ENCODE measurements at regions not wholly inside any gene's neighbourhood (a gene's known extent, or its start where the extent isn't known, plus 50 kb on each side); places are given as distances from the start of the nearest gene placed in this dataset.

DNA sequence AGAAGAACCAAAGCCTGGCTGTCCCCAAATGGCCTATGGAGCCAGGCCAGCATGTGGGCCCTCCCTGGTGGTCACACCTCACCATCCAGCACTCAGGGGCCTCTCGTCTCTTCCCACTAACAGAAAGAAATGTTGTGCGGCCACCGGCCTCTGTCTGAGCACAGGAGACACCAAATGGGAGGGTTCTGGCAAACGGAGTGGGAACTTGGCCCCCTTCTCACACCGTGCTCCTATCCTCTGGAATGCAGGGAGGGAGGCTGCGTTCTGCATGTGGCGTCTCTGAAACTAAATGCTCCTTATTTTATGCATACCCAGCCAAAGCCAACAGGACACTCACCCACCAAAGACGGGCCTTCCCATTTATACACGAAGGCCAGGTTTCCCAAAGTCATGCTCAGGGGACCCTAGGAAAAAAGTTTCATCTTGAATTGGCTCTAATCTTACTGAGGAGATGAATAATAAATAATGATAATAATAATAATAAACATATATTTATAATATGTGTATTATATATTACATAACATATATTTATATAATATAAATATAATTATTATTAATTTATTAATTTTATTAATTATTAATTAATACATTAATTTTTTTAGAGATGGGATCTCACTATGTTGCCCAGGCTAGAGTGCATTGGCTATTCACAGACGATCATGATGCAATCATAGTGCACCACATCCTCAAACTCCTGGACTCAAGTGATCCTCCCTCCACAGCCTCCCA is 102.4 kb downstream of the FOXF2 start:
- Mint-ChIP-seq H3K36me3 (ENCODE audit: insufficient read depth in 1 of 3, low read depth in 3 of 3) (peaks cover 5 to 15% (median 11%) of the 10 kb centered on the region in 3 experiments; a peak in 5 of 7 replicates), H3K9me3 (peaks cover 14 to 17% of the 10 kb centered on the region in 2 experiments), H3K4me3 (no peak overlapping the region), H3K27ac (no peak overlapping the region), H3K27me3 (ENCODE audit: low read depth) (peaks cover 16% of the 10 kb centered on the region), H3K4me1 (peaks cover 0 to 5% of the 10 kb centered on the region in 2 experiments; a peak in 2 of 4 replicates)
- Histone ChIP-seq H3K79me1 (ENCODE audit: insufficient read depth, low read depth, low read length, poor library complexity, severe bottlenecking) (no peaks in the 10 kb centered on the region), H3K56ac (ENCODE audit: insufficient read length, low read depth, low read length) (no peak overlapping the region), H4K20me1 (ENCODE audit: control insufficient read depth, insufficient read depth, insufficient read length) (no peaks in the 10 kb centered on the region), H2AK5ac (ENCODE audit: insufficient read length, low read length) (no peak overlapping the region), H3K14ac (ENCODE audit: insufficient read depth, low read length) (no peak overlapping the region), H3K23me2 (ENCODE audit: insufficient read length, low read depth, low read length, poor library complexity, severe bottlenecking) (no peaks in the 10 kb centered on the region), H3K18ac (ENCODE audit: insufficient read length, low read depth, low read length) (no peak overlapping the region), H3K27ac (ENCODE audit: insufficient read length, low read depth, low read length) (no peak overlapping the region), H2BK20ac (ENCODE audit: low read depth, low read length, poor library complexity, severe bottlenecking) (no peak overlapping the region), H2BK120ac (ENCODE audit: low read depth, low read length, poor library complexity, severe bottlenecking) (no peak overlapping the region), H2BK15ac (ENCODE audit: low read depth, low read length) (no peak overlapping the region), H2BK12ac (ENCODE audit: insufficient read length, low read depth, low read length) (no peak overlapping the region), H4K5ac (ENCODE audit: insufficient read length, low read depth, low read length) (no peak overlapping the region), H2BK5ac (ENCODE audit: insufficient read length, low read length) (no peak overlapping the region), H3K4ac (ENCODE audit: low read depth, low read length) (no peak overlapping the region), H3T11ph (ENCODE audit: low read length) (no peak overlapping the region), H3K79me2 (ENCODE audit: insufficient read depth, low read length) (no peaks in the 10 kb centered on the region), H3K27me3 (ENCODE audit: insufficient read depth, low read length) (no peaks in the 10 kb centered on the region), H3K4me2 (ENCODE audit: insufficient read depth, insufficient read length, low read length) (no peak overlapping the region), H4K91ac (ENCODE audit: insufficient read length, low read depth, low read length) (no peak overlapping the region), H3K9me3 (ENCODE audit: control insufficient read depth, low read depth, low read length) (no peaks in the 10 kb centered on the region), H3K4me1 (ENCODE audit: insufficient read depth, low read length) (no peaks in the 10 kb centered on the region), H3K23ac (ENCODE audit: insufficient read length, low read depth, low read length) (no peak overlapping the region), H3K9ac (ENCODE audit: extremely low read depth, insufficient read length, low read length) (no peak overlapping the region), H4K8ac (replicated peaks; ENCODE audit: insufficient read length, low read depth, low read length) (no peak overlapping the region), H2AFZ (ENCODE audit: low read length) (no peak overlapping the region)
- DNase-seq: no peak
- no CpG with 5 or more reads among the region's 10 CpGs for WGBS (ENCODE audit: extremely low coverage, insufficient read length, low lambda C conversion rate)
- TF ChIP-seq, protein P1, sequence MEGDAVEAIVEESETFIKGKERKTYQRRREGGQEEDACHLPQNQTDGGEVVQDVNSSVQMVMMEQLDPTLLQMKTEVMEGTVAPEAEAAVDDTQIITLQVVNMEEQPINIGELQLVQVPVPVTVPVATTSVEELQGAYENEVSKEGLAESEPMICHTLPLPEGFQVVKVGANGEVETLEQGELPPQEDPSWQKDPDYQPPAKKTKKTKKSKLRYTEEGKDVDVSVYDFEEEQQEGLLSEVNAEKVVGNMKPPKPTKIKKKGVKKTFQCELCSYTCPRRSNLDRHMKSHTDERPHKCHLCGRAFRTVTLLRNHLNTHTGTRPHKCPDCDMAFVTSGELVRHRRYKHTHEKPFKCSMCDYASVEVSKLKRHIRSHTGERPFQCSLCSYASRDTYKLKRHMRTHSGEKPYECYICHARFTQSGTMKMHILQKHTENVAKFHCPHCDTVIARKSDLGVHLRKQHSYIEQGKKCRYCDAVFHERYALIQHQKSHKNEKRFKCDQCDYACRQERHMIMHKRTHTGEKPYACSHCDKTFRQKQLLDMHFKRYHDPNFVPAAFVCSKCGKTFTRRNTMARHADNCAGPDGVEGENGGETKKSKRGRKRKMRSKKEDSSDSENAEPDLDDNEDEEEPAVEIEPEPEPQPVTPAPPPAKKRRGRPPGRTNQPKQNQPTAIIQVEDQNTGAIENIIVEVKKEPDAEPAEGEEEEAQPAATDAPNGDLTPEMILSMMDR (conservative IDR thresholded peaks at IDR 0.05): no peak

All from H9 (cell line).